Suprapubic skin (tissue), 4 donors: ENCODE measurements at regions not wholly inside any gene's neighbourhood (a gene's known extent, or its start where the extent isn't known, plus 50 kb on each side); places are given as distances from the start of the nearest gene placed in this dataset.

Source experiments
- DNase-seq, 2 donors: peaks; one replicate each; pipeline ENCODE4 v3.0.0-alpha.2; 2019; ENCODE audit warnings: low spot score in 2 of 2
- H3K27ac ChIP-seq: fragments of 200-600 bp; sonication (generic); one replicate; pipeline ENCODE4 v1.5.1; 2019
- H3K27me3 ChIP-seq: fragments of 200-600 bp; sonication (generic); one replicate; pipeline ENCODE4 v1.5.1; 2019
- H3K36me3 ChIP-seq: fragments of 200-600 bp; sonication (generic); one replicate; pipeline ENCODE4 v1.5.1; 2019
- H3K4me1 ChIP-seq: fragments of 200-600 bp; sonication (generic); one replicate; pipeline ENCODE4 v1.5.1; 2019
- H3K4me3 ChIP-seq: fragments of 200-600 bp; sonication (generic); one replicate; pipeline ENCODE4 v1.5.1; 2019; ENCODE audit warnings: mild to moderate bottlenecking
- H3K9me3 ChIP-seq: fragments of 200-600 bp; sonication (generic); one replicate; pipeline ENCODE4 v1.5.1; 2019
- EP300 ChIP-seq: sonication (generic); formaldehyde crosslinking; IDR thresholded peaks from one replicate; pipeline ENCODE4 v1.6.1; 2017; ENCODE audit warnings: antibody characterized with exemption
- POLR2A ChIP-seq, 2 donors: fragments of 450-650 bp; IDR thresholded peaks; one replicate each; pipeline ENCODE4 v1.6.1; 2017; ENCODE audit warnings: antibody characterized with exemption in 2 of 2, mild to moderate bottlenecking in 2 of 2, moderate library complexity in 2 of 2
- POLR2AphosphoS5 ChIP-seq, 3 donors: sonication (generic); formaldehyde crosslinking; IDR thresholded peaks; one replicate each; pipeline ENCODE4 v1.6.1; 2017; ENCODE audit warnings: antibody characterized with exemption in 3 of 3
- WGBS: methylation state at CpG from one replicate; pipeline ENCODE4 v1.1.5; 2018; 5-methylcytosine and 5-hydroxymethylcytosine counted together
- TF ChIP-seq, protein P1 (sequence below), 2 donors: fragments of 200-600 bp in 1 of 2; fragments of 450-650 bp in 1 of 2; sonication (generic) in 1 of 2; IDR thresholded peaks; one replicate each; pipeline ENCODE4 v1.5.1; 2016 to 2019; ENCODE audit warnings: antibody characterized with exemption in 2 of 2, mild to moderate bottlenecking in 1 of 2, moderate library complexity in 1 of 2

GRCh38 chr12:97127061-97127460 is 220.0 kb downstream of the NEDD1 start:
- no peak for TF ChIP-seq POLR2AphosphoS5 (IDR thresholded peaks at IDR 0.05)
- TF ChIP-seq, protein P1, sequence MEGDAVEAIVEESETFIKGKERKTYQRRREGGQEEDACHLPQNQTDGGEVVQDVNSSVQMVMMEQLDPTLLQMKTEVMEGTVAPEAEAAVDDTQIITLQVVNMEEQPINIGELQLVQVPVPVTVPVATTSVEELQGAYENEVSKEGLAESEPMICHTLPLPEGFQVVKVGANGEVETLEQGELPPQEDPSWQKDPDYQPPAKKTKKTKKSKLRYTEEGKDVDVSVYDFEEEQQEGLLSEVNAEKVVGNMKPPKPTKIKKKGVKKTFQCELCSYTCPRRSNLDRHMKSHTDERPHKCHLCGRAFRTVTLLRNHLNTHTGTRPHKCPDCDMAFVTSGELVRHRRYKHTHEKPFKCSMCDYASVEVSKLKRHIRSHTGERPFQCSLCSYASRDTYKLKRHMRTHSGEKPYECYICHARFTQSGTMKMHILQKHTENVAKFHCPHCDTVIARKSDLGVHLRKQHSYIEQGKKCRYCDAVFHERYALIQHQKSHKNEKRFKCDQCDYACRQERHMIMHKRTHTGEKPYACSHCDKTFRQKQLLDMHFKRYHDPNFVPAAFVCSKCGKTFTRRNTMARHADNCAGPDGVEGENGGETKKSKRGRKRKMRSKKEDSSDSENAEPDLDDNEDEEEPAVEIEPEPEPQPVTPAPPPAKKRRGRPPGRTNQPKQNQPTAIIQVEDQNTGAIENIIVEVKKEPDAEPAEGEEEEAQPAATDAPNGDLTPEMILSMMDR (IDR thresholded peaks at IDR 0.05), result no peak
- TF ChIP-seq EP300, result no peak
- TF ChIP-seq POLR2A (IDR thresholded peaks at IDR 0.05), result no peak
- 65% methylated on average over 2 of the region's 2 CpGs for WGBS
- H3K4me3 ChIP-seq, result no peak overlapping the region

DNA sequence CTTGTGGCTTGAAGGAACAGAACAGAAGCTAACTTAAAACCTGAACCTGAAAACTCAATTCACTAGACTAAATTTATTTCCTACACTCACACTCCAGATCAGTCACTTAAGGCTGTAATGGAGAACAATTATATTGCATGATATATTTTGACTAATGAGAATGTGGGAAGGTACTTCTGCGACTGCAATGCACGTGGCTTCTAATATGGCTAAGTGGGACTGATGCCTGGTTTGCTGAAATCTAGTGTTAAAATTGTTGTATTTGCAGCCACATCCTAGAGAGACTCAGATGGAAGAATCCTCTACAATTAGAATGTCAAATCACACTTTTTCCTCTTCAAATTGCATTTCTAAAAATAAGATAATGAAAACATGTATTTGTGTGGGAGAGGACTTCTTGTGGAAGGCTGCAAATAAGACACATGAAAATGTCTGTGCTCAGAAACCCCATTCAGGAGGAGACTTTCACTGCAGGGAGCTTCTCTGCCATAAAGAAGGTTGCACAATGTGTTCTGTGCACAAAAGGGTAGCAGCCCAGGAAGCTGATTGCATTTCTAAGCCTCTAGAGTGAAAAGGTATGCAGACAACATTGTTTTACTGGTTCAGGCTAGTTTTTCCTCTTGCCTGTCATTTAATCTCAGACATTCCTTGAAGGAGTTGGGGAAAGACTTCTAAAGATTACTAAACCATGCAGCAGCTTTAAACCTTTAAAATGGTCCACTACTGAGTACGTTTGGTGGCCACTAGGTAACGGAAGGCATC is 224.3 kb downstream of the NEDD1 start:
- WGBS, result 52% methylated on average over 4 of the region's 4 CpGs
- Histone ChIP-seq H3K27me3 (no peaks in the 10 kb centered on the region), H3K36me3 (no peaks in the 10 kb centered on the region), H3K27ac (no peak overlapping the region), H3K4me1 (no peaks in the 10 kb centered on the region), H3K4me3 (no peak overlapping the region), H3K9me3 (no peaks in the 10 kb centered on the region)
- TF ChIP-seq, protein P1 (IDR thresholded peaks at IDR 0.05), result no peak
- TF ChIP-seq EP300, result no peak
- no peak for TF ChIP-seq POLR2A (IDR thresholded peaks at IDR 0.05)
- TF ChIP-seq POLR2AphosphoS5 (IDR thresholded peaks at IDR 0.05), result no peak
- DNase-seq, result no peak

More at GRCh38 chr12:97127061-97127460, 220.0 kb downstream of the NEDD1 start:
- no peaks in the 10 kb centered on the region for H3K9me3 ChIP-seq
- H3K27ac ChIP-seq, result no peak overlapping the region
- no peaks in the 10 kb centered on the region for H3K4me1 ChIP-seq
- no peaks in the 10 kb centered on the region for H3K36me3 ChIP-seq
- no peaks in the 10 kb centered on the region for H3K27me3 ChIP-seq
- DNase-seq, result no peak

DNA sequence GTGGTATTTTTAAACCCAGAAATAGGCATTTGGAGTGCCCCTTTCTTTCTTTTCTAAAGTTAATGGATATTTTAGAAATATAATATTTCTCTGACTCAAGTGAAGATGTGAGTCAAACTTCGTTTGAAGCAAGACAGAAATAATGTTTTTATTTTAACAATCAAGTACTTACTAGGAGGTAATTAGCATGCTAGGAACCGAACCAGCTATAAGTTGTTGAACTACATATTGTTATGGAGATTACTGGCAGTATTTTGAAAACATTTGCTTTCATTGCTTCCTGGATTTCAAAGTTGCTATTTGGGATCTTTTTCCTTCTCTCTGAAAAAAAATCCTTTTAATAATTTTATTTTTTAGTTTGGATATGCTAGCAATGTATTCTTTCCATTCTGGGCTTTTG is 225.2 kb downstream of the NEDD1 start:
- Histone ChIP-seq H3K4me3 (no peak overlapping the region), H3K27ac (no peak overlapping the region), H3K36me3 (no peaks in the 10 kb centered on the region), H3K27me3 (no peaks in the 10 kb centered on the region), H3K9me3 (no peaks in the 10 kb centered on the region), H3K4me1 (no peaks in the 10 kb centered on the region)
- no peak for DNase-seq
- WGBS, result 22% methylated on average over 2 of the region's 2 CpGs
- TF ChIP-seq, protein P1 (IDR thresholded peaks at IDR 0.05), result no peak
- TF ChIP-seq POLR2AphosphoS5 (IDR thresholded peaks at IDR 0.05), result no peak
- no peak for TF ChIP-seq POLR2A (IDR thresholded peaks at IDR 0.05)
- TF ChIP-seq EP300, result no peak

DNA sequence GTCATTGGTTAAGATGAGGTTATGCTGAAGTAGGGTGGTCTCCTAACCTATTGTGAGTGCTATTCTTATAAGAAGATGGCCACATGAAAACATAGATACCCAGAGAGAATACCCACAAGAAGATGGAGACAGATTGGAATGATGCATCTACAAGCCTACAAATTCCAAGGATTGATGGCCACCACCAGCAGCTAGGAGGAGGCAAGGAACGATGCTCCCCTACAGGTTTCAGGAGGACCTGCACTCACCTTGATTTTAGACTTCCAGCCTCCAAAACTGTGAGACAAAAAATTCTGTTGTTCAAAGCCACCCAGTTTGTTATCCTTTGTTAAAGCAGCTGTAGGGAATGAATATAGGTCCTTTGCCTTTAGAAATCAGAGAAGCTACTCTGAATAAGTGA is 227.4 kb downstream of the NEDD1 start:
- Histone ChIP-seq H3K27ac (no peak overlapping the region), H3K9me3 (no peaks in the 10 kb centered on the region), H3K4me1 (no peaks in the 10 kb centered on the region), H3K27me3 (no peaks in the 10 kb centered on the region), H3K4me3 (no peak overlapping the region), H3K36me3 (no peaks in the 10 kb centered on the region)
- TF ChIP-seq POLR2A (IDR thresholded peaks at IDR 0.05) (no peak), EP300 (no peak), POLR2AphosphoS5 (IDR thresholded peaks at IDR 0.05) (no peak)
- TF ChIP-seq, protein P1 (IDR thresholded peaks at IDR 0.05), result no peak
- WGBS, result 68% methylated on average over 1 of the region's 1 CpG
- DNase-seq, result no peak

DNA sequence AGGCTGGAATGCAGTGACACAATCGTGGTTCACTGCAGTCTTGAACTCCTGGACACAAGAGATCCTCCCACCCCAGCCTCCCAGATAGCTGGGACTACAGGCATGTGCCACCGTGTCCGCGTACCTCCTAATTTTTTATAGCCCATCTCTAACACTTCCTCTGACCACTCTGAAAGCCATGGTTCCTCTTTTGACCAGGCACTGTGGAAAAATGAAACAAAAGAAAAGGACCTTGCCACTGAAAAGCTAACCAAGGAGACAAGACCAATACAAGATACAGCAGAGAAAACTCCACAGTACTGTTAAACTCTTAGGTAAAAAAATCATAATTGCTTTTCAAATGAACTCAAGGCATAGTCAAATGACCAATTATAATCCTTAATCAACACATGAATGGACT is 233.3 kb downstream of the NEDD1 start:
- 85% methylated on average over 4 of the region's 4 CpGs for WGBS
- TF ChIP-seq POLR2AphosphoS5 (IDR thresholded peaks at IDR 0.05) (no peak), POLR2A (IDR thresholded peaks at IDR 0.05) (no peak), EP300 (no peak)
- TF ChIP-seq, protein P1 (IDR thresholded peaks at IDR 0.05), result no peak
- Histone ChIP-seq H3K4me1 (no peaks in the 10 kb centered on the region), H3K4me3 (no peak overlapping the region), H3K36me3 (no peaks in the 10 kb centered on the region), H3K27me3 (no peaks in the 10 kb centered on the region), H3K9me3 (no peaks in the 10 kb centered on the region), H3K27ac (no peak overlapping the region)
- no peak for DNase-seq
